ENCODE measurements at regions not wholly inside any gene's neighbourhood (a gene's known extent, or its start where the extent isn't known, plus 50 kb on each side); places are given as distances from the start of the nearest gene placed in this dataset.

DNA sequence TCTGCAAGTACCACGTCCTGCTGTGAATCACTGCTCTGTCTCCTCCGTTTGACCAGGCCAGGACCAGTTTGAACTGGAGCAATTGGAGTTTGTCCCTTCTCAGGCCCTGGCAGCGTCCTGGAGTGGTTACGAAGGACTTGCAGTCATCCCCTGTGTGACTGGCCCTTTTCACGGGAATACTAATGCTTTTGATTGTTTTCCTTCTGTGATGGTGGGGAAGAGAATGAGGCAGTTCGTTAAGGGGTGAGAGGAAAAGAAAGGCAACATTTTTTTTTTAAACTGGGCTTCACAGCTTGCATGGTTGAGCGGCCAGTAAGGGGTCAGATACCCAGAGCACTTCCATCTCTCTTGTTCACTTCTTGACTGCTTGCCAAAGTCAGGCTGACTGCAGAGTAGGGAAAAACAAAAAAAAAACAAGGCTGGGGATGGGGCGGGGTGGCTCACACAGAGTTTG, 153.5 kb upstream of the STK32A start:
- H3K9me3 ChIP-seq (ENCODE audit: low read depth) = no peaks in the 10 kb centered on the region
- peaks cover 34% of the 10 kb centered on the region for H3K4me1 Mint-ChIP-seq
- peak; percentile 42 for DNase-seq (ENCODE audit: low spot score)
- peaks cover 37% of the 10 kb centered on the region for H3F3A ChIP-seq (ENCODE audit: low read depth)
- H3K4me1 ChIP-seq = peaks cover 39% of the 10 kb centered on the region
- no peaks in the 10 kb centered on the region for H3K36me3 ChIP-seq
- H3K4me2 ChIP-seq = peak overlapping the region; percentile 38
- no peaks in the 10 kb centered on the region for H4K20me1 ChIP-seq (ENCODE audit: low read depth)
- H3K27ac Mint-ChIP-seq = peak overlapping the region; percentile 1
- H3K9ac ChIP-seq = no peak overlapping the region
- H3K9me3 Mint-ChIP-seq = no peaks in the 10 kb centered on the region
- no peak for TF ChIP-seq EZH2 (IDR thresholded peaks at IDR 0.05)
- TF ChIP-seq, protein P1, sequence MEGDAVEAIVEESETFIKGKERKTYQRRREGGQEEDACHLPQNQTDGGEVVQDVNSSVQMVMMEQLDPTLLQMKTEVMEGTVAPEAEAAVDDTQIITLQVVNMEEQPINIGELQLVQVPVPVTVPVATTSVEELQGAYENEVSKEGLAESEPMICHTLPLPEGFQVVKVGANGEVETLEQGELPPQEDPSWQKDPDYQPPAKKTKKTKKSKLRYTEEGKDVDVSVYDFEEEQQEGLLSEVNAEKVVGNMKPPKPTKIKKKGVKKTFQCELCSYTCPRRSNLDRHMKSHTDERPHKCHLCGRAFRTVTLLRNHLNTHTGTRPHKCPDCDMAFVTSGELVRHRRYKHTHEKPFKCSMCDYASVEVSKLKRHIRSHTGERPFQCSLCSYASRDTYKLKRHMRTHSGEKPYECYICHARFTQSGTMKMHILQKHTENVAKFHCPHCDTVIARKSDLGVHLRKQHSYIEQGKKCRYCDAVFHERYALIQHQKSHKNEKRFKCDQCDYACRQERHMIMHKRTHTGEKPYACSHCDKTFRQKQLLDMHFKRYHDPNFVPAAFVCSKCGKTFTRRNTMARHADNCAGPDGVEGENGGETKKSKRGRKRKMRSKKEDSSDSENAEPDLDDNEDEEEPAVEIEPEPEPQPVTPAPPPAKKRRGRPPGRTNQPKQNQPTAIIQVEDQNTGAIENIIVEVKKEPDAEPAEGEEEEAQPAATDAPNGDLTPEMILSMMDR (IDR thresholded peaks at IDR 0.05) = no peak
- no peak for TF ChIP-seq EZH2phosphoT487 (IDR thresholded peaks at IDR 0.05)
- no peak overlapping the region for H3K4me3 Mint-ChIP-seq
- H2AFZ ChIP-seq (replicated peaks) = peak overlapping the region; percentile 86
- no peaks in the 10 kb centered on the region for H3K36me3 Mint-ChIP-seq
- H3K27me3 Mint-ChIP-seq (ENCODE audit: insufficient read depth, low read depth) = no peaks in the 10 kb centered on the region
- no peaks in the 10 kb centered on the region for H3K79me2 ChIP-seq (ENCODE audit: low read depth)
- no peaks in the 10 kb centered on the region for H3K27me3 ChIP-seq
- H3K4me3 ChIP-seq = no peak overlapping the region
- peak overlapping the region; percentile 65 for H3K27ac ChIP-seq

DNA sequence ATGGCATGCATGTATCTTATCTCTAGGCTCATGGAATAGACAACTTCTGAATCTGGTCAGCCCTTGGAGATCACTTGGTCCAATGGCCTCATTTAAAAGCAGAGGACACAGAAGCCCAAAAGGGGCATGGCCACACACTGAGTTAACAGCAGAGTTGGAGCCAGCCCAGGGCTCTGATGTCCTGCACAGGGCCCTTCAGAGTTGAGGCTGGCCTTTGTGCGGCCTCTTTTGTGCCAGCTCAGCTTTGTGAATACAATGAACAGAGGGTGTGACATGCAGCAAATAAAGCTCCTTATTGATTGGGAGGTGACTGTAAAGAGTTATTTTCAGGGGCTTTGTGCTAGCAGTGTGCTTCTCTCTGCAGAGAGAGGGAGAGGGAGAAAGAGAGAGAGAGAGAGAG, 150.1 kb upstream of the STK32A start:
- Mint-ChIP-seq H3K27me3 (ENCODE audit: insufficient read depth, low read depth) (peaks cover 2% of the 10 kb centered on the region), H3K4me3 (no peak overlapping the region), H3K9me3 (peaks cover 13% of the 10 kb centered on the region), H3K4me1 (peaks cover 34% of the 10 kb centered on the region), H3K27ac (peak overlapping the region; percentile 84), H3K36me3 (no peaks in the 10 kb centered on the region)
- no peaks in the 10 kb centered on the region for H3K79me2 ChIP-seq (ENCODE audit: low read depth)
- peak overlapping the region; percentile 13 for H3K4me3 ChIP-seq
- peak overlapping the region; percentile 65 for H3K4me2 ChIP-seq
- H3K4me1 ChIP-seq = peaks cover 39% of the 10 kb centered on the region
- H3K27me3 ChIP-seq = no peaks in the 10 kb centered on the region
- no peaks in the 10 kb centered on the region for H3K36me3 ChIP-seq
- peak overlapping the region; percentile 72 for H3K27ac ChIP-seq
- no peak overlapping the region for H2AFZ ChIP-seq (replicated peaks)
- no peak for TF ChIP-seq EZH2 (IDR thresholded peaks at IDR 0.05)
- no peak for TF ChIP-seq EZH2phosphoT487 (IDR thresholded peaks at IDR 0.05)
- TF ChIP-seq, protein P1 (IDR thresholded peaks at IDR 0.05) = no peak
- H3K9ac ChIP-seq = no peak overlapping the region
- DNase-seq (ENCODE audit: low spot score) = peak; percentile 84
- H3F3A ChIP-seq (ENCODE audit: low read depth) = peaks cover 39% of the 10 kb centered on the region
- no peaks in the 10 kb centered on the region for H4K20me1 ChIP-seq (ENCODE audit: low read depth)
- H3K9me3 ChIP-seq (ENCODE audit: low read depth) = no peaks in the 10 kb centered on the region

DNA sequence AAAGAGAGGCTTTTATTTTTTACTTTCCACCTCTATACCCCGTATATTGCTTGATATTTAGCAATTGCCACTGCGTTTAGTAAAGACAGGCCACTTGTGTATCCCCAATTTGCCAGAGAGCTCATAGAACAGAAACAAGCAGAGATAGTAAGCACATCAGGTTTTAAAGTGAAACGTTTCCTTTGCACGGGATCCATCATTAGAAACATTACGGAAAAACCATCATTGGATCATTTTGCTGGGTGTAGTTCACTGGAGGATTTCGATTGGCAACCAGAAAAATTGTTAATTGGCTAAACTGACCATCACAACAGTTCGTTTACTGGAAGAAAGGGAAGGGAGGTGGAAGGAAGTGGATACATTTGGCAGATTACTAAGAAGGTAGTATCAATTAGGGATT, 149.4 kb upstream of the STK32A start:
- DNase-seq (ENCODE audit: low spot score) = no peak
- peaks cover 34% of the 10 kb centered on the region for H3K4me1 Mint-ChIP-seq
- no peak overlapping the region for H3K27ac Mint-ChIP-seq
- H3K36me3 Mint-ChIP-seq = no peaks in the 10 kb centered on the region
- TF ChIP-seq EZH2phosphoT487 (IDR thresholded peaks at IDR 0.05) (no peak), EZH2 (IDR thresholded peaks at IDR 0.05) (no peak)
- TF ChIP-seq, protein P1 (IDR thresholded peaks at IDR 0.05) = no peak
- no peak overlapping the region for H2AFZ ChIP-seq (replicated peaks)
- peaks cover 34% of the 10 kb centered on the region for H3F3A ChIP-seq (ENCODE audit: low read depth)
- H3K27ac ChIP-seq = peak overlapping the region; percentile 72
- H3K4me2 ChIP-seq = peak overlapping the region; percentile 65
- H3K36me3 ChIP-seq = no peaks in the 10 kb centered on the region
- H3K79me2 ChIP-seq (ENCODE audit: low read depth) = no peaks in the 10 kb centered on the region
- H3K9me3 Mint-ChIP-seq = peaks cover 13% of the 10 kb centered on the region
- peaks cover 2% of the 10 kb centered on the region for H3K27me3 Mint-ChIP-seq (ENCODE audit: insufficient read depth, low read depth)
- H3K4me1 ChIP-seq = peaks cover 39% of the 10 kb centered on the region
- no peaks in the 10 kb centered on the region for H3K9me3 ChIP-seq (ENCODE audit: low read depth)
- no peaks in the 10 kb centered on the region for H3K27me3 ChIP-seq
- no peak overlapping the region for H3K9ac ChIP-seq
- H3K4me3 Mint-ChIP-seq = no peak overlapping the region
- no peaks in the 10 kb centered on the region for H4K20me1 ChIP-seq (ENCODE audit: low read depth)
- H3K4me3 ChIP-seq = peak overlapping the region; percentile 13
